DMS79 treated with DMSO at 0.1 percent for 48 hours (cell line): ENCODE measurements at regions not wholly inside any gene's neighbourhood (a gene's known extent, or its start where the extent isn't known, plus 50 kb on each side); places are given as distances from the start of the nearest gene placed in this dataset.

Experiments
- DNase-seq: peaks from one replicate; lab custom pipeline; 2025; lab: John Stamatoyannopoulos, UW

DNA sequence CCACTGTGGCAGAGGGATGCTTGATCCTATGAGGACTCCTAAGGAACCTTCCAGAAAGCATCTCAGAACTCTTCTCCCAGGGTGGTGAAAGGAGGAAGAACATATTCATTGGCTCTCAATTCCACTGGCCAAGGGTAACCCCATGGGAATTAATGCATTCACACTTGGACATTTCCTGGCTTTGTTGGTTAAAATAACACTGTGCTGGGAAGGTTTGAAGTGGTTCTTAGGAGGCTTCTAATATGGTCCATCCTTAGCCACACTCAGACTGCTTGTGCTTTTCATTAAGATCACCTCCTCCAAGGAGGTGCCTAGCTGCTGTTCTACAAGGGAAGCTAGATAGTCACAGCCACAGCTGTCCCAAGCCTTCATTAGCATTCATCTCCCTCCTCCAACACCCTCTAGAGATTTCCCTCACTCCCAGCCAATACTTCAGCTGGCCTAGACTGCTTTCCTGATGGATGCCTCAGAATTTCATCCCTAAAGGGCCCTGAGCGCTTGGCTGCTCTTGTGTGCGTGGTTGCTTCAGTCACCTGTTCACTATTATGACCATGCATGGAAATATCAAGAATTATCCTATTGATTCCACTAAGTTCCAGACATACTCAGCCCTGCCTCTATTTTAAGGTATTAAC lies 544.4 kb downstream of the PLPP3 start:
- no peak for DNase-seq

DNA sequence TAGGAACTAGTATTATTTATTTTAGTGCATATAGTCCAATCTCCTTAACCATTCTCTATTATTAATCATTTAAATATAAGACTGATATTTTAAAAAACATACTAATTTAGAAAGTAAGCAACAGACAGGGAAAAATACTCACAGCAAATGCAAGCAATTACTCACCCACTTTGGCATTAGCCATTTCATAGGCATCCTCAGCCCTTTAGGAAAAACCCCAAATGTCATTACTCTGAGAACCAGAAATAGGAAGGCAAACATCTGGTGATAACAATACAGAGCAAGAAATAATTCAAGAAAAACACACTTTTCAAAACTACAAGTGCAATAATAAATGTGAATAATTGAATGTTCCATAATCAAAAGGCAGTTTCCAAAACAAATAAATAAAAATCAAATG lies 545.1 kb downstream of the PLPP3 start:
- no peak for DNase-seq

DNA sequence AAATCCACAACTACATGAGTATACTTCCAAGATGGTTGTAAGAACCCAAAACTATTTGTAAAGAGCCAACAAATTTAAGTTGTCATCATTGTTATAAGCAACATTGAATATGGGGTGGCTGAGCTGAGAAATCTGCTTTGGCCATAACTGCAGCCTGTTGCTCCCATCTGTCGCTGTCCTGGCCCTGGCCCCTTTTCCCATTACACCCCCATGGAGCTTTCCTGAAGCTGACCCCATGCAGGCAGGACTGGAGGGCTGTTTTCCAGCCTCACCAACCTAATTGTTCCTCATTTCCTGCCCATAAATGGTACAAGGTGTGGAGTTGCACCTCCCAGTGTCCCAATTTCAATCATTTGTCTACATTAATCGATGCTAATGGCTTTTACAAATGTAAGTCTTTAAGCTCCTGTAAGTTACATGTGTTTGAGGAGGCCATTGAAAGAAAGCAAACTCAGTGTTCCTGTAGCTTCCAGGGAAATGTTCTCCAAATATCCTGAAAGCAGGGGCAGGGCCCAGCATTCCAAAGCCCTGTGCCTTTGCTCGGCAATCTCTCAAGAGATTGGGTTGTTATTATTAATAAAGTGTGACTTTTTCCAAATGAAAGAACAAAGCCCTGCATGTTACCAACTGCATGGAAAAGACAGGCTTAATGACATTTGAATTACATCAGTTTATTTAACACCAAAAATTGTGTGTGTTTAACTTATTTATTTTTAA lies 545.9 kb downstream of the PLPP3 start:
- no peak for DNase-seq

DNA sequence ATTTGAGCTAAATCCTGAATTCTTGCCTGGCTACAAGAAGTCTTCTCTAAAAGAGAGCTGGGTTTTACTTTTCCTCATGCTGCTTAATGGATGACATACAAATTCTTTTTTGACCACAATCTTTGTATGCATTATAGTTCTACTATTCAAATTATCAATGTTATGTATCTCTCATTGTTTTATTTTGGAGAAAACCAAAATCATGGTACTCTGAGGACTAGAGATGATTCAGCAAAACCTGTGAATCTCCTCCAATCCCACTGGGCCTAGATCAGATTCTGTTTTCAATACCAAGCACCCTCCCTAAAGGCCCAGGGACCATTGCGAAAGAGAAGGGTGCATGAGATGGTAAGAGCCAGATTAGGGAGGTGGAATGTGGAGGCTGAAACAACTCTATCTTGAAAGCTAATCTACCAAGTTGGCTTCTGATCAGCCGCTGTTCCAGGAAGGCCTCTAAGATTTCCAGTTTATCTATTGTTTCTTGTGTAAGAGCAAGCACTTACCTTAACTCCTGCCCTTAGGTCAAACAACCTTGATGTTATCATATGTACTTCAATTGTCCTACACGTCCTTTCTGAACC lies 547.2 kb downstream of the PLPP3 start:
- no peak for DNase-seq

DNA sequence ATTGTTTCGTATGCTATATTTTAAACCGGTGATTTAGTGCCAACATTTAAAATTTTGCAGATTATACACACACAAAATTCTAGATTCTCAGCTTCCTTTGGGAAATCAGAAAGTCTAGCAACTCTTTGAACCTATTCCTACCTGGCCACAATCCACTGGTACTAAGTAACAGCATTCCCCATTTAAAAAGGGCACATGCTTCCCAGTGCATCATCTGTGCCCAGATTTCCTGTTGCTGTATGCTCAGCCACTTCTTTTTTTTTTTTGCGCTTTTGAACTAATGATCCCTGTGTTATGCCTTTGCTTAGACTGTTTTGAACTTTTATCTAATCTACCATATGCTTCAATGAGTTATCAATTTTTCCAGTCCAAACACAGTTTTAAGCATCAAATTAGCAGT lies 548.4 kb downstream of the PLPP3 start:
- DNase-seq = no peak

DNA sequence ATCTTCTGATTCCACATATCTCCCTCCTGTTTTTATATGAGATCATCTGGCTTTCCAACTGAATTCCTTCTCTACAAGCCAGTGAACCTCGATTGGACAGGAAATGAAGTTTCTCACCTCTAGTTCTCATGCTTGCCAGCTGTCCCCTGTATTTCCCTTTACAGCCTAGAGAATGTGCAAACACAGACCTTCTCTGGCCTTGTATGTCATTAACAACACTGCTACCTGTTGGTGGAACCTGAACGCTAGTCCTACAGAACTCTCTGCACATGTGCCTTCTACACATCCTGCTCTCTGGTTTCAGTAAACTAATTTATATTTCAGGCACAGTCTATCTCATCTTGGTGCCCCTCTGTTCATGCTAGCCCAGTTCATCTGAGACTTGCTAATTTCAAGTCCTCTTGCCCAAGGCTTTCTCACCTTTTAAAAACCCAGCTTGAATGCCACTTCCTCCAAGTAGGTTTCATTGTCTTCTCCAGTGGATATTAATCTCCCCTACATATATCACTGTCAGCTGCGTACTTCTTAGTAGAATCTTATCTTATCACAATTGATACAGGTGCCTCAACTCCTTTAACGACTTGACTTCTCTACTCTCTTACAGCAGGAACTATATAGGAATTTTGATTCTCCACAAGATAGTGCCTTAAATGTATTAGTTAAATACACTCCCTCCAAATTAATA lies 549.9 kb downstream of the PLPP3 start:
- DNase-seq = no peak

DNA sequence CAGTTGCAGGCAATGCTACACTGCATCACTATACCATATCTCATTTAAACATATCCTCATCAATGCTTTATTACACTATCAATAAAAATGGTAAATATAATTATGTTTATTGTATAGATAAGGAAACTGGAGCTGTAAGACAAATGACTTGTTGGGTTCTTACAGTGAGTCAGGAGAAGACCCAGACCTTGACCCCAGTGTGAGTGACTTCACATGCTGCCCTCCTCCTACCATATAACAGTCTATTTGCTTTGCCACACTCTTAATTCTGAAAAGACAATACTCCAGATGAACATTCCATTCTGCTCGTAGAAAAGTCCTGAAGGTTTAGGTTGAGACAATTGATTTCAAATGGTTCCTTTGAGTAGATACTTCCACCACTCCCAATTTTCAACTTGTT lies 550.5 kb downstream of the PLPP3 start:
- no peak for DNase-seq

DNA sequence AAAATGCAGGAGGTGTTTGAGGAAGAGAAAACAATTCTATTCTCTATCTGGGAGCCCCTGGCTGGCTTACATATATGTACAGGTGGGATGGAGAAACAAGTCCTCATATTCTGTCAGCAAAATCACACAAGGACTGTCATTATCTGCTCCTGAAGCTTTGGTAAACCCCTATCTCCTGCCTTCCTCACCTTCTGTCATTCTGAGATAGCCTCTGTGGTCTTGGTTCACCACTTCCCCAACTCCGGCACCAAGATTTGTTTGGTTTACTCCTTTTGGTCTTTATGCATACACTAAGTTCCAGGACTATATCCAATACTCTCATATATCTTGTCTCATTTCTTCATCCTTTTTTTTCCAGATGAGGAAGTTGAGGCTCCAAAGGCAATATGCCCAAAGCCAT lies 551.1 kb downstream of the PLPP3 start:
- DNase-seq = no peak

DNA sequence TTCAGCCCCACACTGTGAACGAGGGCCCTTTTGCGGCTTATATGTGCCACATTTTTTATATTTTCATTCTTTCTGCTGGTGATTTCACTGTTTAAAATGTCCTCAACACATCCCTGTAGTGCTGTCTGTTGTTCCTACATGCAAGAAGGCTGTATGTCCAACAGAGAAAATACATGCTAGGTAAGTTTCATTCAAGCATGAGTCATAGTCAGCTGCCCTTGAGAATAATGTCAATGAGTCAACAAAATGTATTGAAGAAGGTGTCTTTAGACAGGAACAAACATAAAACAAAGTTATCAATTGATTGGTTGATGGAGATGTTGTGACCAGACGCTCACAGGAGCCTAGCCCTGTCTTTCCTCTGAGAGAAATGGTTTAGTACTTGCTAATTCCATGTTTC lies 553.4 kb downstream of the PLPP3 start:
- DNase-seq = no peak

DNA sequence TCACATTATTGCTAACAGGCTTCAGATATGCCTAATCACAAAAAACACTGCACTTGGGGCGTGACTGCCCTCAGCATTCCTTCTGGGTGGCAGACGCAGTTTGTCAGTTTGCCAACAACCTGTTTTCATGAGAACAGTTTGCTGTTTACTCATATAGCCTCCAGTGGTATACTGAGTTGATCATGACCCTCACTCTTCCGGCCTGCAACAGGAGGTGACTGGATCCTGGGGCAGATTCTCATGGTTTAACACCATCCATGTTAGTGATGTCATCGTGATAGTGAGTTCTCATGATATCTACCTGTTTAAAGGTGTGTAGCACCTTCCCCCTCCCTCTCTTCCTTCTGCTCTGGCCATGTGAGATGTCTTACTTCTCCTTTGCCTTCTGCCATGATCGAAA lies 555.2 kb downstream of the PLPP3 start:
- no peak for DNase-seq

DNA sequence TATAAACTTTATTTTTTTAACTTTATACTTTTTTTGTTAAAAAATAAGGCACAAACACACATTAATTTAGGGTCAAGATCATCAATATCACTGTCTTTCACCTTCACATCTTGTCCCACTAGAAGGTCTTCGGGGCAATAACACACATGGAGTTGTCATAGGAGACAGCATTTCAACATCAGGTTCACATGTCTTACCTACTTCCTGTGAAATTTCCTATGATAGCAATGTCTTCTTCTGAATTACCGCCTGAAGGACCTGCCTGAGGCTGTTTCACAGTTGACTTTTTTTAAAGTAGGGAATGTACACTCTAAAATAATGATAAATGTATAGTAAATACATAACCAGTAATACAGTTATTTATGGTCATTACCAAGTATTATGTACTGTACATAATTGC lies 559.4 kb downstream of the PLPP3 start:
- no peak for DNase-seq

DNA sequence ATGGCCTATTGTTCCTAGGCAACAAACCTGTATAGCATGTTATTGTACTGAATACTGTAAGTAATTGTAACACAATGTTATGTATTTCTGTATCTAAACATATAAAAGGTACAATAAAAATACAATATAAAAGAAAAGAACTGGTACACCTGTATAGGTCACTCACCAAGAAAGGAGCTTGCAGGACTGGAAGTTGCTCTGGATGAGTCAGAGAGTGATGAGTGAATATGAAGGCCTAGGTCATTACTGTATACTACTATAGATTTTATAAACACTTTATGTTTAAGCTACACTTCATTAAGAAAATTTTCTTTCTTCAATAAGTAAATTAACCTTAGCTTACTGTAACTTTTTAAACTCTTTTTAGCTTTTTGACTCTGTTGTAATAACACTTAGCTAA lies 559.9 kb downstream of the PLPP3 start:
- DNase-seq = no peak

DNA sequence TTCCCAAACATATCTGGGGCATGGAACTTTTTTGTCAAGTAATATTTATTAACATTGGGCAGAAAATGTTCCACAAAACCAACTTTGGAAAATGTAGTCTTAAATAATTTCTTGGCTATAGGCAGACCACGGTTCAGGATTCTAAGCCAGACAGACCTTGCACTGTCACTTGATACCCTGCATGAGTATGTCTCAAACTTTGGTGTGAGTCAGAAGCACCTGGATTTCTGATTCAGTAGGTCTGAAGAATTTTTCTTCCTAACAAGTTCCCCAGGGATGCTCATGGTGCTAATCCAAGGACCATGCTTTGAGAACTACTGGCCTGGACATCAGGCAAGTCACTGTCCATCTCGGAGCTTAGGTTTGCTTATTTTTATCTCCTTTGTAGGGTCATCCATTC lies 562.0 kb downstream of the PLPP3 start:
- DNase-seq = no peak

DNA sequence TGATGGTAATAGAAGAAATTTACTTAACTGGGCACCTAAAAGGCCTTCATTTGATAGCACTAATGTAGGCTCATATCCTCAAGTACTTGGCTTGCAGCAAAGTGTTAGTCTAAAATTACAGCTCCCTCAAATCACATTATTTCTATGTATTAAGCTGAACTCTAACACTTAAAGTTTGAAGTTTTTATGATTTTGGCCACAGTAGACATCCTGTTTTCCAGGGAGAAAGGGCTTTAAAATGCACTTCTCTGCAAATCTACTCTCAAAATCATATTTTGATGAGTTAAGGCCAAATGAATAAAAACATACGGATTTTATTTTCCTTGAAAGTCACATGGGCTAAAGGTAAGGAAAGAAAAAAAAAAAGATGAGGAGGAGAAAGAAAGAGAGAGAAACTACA lies 575.5 kb downstream of the PLPP3 start:
- DNase-seq = no peak

DNA sequence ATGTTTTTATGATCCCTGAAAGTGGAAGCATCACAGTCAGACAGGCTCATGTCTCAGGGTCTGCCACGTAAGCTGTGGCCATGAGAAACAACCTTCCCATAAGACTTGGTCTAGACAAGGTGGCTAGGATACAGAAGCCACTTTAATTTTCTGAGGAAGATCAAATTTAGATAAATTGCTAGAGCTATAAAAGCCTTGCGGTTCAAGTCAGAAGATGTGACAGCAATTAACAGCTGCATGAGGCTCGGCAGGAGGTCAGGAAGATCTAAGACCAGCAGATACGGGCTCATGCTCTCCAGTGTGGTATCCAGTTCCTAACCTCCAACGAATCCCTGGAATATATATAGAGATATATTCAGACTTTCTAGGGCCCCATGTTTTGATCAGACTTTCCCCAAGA lies 577.1 kb downstream of the PLPP3 start:
- DNase-seq = no peak

DNA sequence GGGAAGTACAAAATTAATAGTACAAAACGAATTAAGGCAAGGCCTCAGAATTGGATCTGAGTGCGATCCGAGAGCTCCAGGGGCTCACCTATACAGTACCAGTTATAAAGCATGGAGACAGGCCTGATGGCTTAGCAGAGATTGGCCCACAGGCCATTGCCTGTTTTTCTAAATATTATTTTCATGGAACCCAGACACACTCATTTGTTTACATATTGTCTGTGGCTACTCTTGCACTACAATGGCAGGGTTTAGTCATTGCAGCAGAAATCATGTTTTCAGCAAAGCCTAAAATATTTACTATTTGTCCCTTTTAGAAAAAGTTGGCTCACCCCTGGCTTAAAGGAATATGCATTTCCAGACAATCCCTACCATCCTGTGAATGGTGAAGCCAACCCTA lies 578.9 kb downstream of the PLPP3 start:
- no peak for DNase-seq

DNA sequence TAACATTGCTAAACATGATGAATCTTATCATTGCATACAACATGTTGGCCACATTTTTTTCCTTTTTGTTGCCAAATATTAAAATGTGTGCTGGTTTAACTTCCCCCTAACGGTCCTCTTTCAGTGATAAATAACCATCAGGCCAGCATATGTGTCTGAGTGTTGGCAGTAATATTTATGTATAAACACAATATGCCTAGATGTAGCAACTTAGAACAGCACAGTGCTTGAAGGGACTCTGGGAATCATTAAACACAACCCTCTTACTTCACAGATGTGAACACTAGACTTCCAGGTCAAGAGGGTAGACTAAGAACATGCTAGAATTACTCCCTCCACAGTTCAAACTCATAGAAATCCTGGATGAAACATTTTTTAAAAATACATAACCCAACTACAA lies 581.8 kb downstream of the PLPP3 start:
- no peak for DNase-seq

DNA sequence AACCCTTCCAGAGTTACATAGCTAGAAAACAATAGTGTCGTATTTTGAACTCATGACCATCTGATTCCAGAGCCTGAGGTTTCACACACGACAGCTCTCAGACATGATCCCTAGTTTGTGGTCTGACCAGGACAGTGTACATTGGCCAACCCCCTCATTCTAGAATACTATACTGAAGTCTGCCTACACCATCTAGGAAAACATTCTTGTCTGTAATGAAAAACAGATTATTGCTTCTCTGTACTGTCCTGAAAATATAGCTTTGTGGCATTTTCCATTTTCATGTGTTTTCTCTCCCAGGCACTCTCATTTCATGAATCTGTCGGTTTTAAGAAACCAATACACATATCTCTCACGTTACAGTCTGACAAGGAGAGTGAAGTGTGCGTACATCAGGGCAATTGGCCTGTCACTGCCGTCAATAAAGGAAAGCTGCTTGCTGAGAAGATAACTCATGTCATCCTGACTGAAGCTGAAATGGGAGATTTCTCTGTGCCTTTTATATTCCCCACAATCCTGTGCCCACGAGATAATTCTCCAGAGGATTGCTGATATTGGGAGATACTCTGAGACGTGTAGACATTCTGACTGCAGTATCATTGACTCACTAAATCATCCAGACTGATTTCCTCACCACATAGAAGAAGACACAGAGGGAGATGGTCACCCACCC lies 585.6 kb downstream of the PLPP3 start:
- no peak for DNase-seq

DNA sequence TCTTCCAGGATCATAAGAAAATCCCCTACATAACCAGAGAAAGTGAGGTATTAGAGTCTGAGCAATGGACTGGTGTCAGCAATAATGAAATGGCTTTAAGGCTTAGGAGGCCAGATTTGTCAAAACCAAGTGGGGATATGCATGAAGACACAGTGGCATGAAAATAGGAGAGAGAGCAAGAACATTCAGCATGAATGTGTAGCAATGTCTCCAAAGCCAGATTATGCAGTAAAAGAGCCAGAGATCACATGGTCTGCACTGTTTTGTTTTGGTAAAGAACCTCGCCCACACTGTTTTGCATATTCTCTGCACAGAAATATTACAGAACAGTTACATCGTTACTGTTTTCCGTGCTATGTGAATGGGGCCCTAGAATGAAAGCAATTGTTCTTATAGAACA lies 589.4 kb downstream of the PLPP3 start:
- no peak for DNase-seq

DNA sequence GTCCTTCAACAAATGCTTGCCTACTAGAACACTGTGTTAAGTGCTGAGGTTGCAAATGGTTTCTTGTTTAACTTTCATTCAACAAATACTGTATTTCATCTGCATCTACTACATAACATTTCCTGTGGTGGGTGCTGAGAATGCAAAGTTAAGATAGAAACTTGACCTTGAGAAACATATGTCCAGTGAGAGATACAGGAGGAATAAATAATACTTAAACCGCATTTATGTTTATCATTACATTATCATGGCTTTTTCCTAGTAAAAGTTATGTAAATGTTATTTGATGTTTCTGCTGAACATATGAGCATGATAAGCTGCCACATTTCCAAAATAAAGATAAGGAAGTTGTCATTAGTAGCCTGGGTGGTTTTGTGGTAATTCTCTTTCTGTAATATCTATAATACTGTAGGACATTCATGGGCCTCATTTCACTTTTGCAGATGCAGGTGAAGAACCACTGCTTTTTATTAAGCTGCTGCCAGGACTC lies 590.4 kb downstream of the PLPP3 start:
- no peak for DNase-seq

DNA sequence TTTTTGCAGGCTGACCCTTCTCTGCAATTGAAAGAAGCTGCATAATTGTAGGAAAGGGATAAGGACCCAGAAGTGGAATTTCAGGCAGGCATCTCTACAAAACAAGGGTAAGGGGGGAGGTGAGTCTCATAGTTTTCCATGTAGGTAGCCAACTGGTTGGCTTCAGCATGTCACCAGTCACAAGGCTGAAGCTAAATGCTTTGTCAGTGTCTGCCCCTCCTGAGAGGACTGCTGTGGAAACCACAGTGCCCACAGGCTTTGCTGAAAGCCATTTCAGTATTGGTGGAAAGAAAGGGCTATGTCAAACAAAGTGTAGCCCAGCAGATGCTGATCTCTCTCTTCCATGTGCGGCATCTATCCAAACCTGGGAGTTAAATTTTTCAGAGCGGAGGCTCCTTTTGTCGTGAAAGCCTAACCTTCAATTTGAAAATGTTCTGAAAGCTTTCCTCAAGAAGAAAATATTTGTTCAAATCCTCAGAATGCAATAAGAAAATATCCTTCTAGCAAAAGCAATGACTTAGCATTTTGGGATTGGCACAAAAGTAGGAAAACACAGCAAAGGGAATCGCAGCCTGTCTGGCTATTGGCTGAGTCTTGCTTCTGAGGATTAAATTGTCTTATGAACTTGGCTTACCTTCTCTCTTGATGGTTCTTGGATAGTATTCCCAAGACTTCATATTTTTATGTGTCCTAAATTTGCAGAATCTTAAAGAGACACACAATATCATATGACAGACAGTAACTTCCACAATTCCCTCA lies 591.7 kb downstream of the PLPP3 start:
- no peak for DNase-seq

DNA sequence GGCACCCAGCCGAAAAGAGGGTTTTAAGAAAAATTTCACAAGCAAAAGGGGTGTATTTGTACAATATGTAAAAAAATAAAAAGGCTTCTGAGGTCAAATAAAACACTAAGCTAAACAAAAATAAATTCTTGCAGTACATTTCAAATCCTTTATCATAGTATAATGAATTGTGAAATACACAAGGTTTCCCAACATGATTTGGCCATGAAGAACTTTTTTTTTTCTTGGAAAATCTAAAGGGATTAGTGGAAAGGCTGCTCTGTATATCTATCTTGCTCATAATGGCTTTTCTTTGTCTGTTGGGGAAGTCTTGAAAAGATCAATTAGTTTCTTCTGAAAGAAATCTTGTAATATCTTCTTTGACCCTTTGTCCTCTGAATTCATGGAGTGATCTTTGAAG lies 593.4 kb downstream of the PLPP3 start:
- DNase-seq = no peak
